K562 (cell line): ENCODE measurements at regions not wholly inside any gene's neighbourhood (a gene's known extent, or its start where the extent isn't known, plus 50 kb on each side); places are given as distances from the start of the nearest gene placed in this dataset.

Experiments
- ATAC-seq: fragments of 200-7000 bp; cut with Tn5 transposase; 3 replicates; pipeline ENCODE4 v1.9.1; 2020; ENCODE audit warnings: moderate library complexity
- BruUV-seq: library from RNA; stranded (reverse); fragments of 400-500 nt; replicated peaks from 2 replicates; lab custom pipeline; 2021; lab: Mats Ljungman, UMichigan
- CTCF ChIA-PET: fragments of 300-600 bp; formaldehyde crosslinking; extraction: SDS; loops from one replicate; lab custom pipeline; 2021; ENCODE audit warnings: low intra/inter-chr PET ratio; lab: Yijun Ruan, JAX
- POLR2A ChIA-PET: fragments of 300-600, 350-650 bp; sonication (Branson Sonifier 250); formaldehyde crosslinking; extraction: SDS; loops from one replicate; lab custom pipeline; 2021; ENCODE audit warnings: antibody characterized with exemption, inconsistent platforms; lab: Yijun Ruan, JAX
- DNase-seq, 4 experiments: peaks; one replicate each; pipeline versions ENCODE4 v3.0.0 to v3.0.0-alpha.2; 2011 to 2018; ENCODE audit warnings: low spot score in 3 of 4, mixed read lengths in 3 of 4; ENCODE audit errors: extremely low read depth in 1 of 4
- FAIRE-seq: peaks from 2 replicates; lab custom pipeline; 2011; peaks lifted over from hg19 to GRCh38; lab: Jason Lieb, UNC
- H2AFZ ChIP-seq: 2 replicates; pipeline ENCODE4 v1.6.0; 2011; ENCODE audit warnings: low read depth, low read length, control low read depth, inconsistent platforms
- H3K27ac ChIP-seq: fragments of 200-600 bp; 3 replicates; pipeline ENCODE4 v1.8.0; 2011; ENCODE audit warnings: low read depth, mild to moderate bottlenecking, control low read depth, inconsistent platforms, low read length, moderate library complexity, mixed read lengths; ENCODE audit errors: extremely low read depth
- H3K27me3 ChIP-seq, 2 experiments: fragments of 300-600 bp in 1 of 2; 2 replicates in 1 of 2; 3 replicates in 1 of 2; pipeline versions ENCODE4 v1.6.0 to v1.8.0; 2011; ENCODE audit warnings: inconsistent platforms in 2 of 2, low read length in 2 of 2, mild to moderate bottlenecking in 1 of 2, mixed read lengths in 1 of 2, moderate library complexity in 1 of 2; ENCODE audit not compliant: control insufficient read depth in 2 of 2, insufficient read depth in 2 of 2
- H3K36me3 ChIP-seq: fragments of 300-600 bp; 3 replicates; pipeline ENCODE4 v1.8.0; 2011; ENCODE audit warnings: mild to moderate bottlenecking, low read length, inconsistent platforms; ENCODE audit not compliant: control insufficient read depth, insufficient read depth
- H3K4me1 ChIP-seq, 2 experiments: fragments of 200-600 bp in 1 of 2; replicated peaks in 1 of 2; 2 replicates in 1 of 2; 3 replicates in 1 of 2; pipeline versions ENCODE4 v1.5.1 to v1.8.0; 2011; ENCODE audit warnings: inconsistent platforms in 2 of 2, low read length in 2 of 2, mild to moderate bottlenecking in 1 of 2, mixed read lengths in 1 of 2, moderate library complexity in 1 of 2; ENCODE audit not compliant: control insufficient read depth in 2 of 2, insufficient read depth in 2 of 2
- H3K4me2 ChIP-seq: 2 replicates; pipeline ENCODE4 v1.6.1; 2011; ENCODE audit warnings: low read length, control low read depth, inconsistent platforms, mixed read lengths; ENCODE audit not compliant: insufficient read depth
- H3K4me3 ChIP-seq: fragments of 200-600 bp; sonication (generic), shearing (Covaris generic); 2 replicates; pipeline ENCODE4 v1.5.1; 2016; ENCODE audit warnings: control low read depth, inconsistent platforms
- H3K79me2 ChIP-seq: fragments of 200-600 bp; 3 replicates; pipeline ENCODE4 v1.8.0; 2011; ENCODE audit warnings: low read length, inconsistent platforms; ENCODE audit not compliant: control insufficient read depth, insufficient read depth
- H3K9ac ChIP-seq, 2 experiments: 2 replicates each; pipeline versions ENCODE4 v1.6.0 to v1.6.1; 2011; ENCODE audit warnings: low read depth in 2 of 2, low read length in 2 of 2, control low read depth in 1 of 2, inconsistent platforms in 1 of 2, mild to moderate bottlenecking in 1 of 2, mixed read lengths in 1 of 2; ENCODE audit not compliant: insufficient read depth in 1 of 2
- H3K9me1 ChIP-seq: one replicate; pipeline ENCODE4 v1.6.0; 2011; ENCODE audit warnings: inconsistent platforms, mild to moderate bottlenecking, low read length, moderate library complexity; ENCODE audit not compliant: control insufficient read depth, insufficient read depth
- H3K9me3 ChIP-seq: replicated peaks from 2 replicates; pipeline ENCODE4 v1.5.1; 2011; ENCODE audit warnings: low read depth, low read length, inconsistent platforms; ENCODE audit not compliant: control insufficient read depth, insufficient read depth
- H4K20me1 ChIP-seq: replicated peaks from 2 replicates; pipeline ENCODE4 v1.6.1; 2011; ENCODE audit warnings: low read length, inconsistent platforms, mixed read lengths; ENCODE audit not compliant: control insufficient read depth, insufficient read depth
- C11orf30 ChIP-seq: fragments of 450-650 bp; IDR thresholded peaks from 2 replicates; pipeline ENCODE4 v1.6.1; 2016; ENCODE audit warnings: low read depth, mild to moderate bottlenecking
- FOXP4 ChIP-seq: sonication (generic); formaldehyde crosslinking; IDR thresholded peaks from 2 replicates; pipeline ENCODE4 v1.8.0; 2022; ENCODE audit warnings: mild to moderate bottlenecking, missing genetic modification reagents, borderline replicate concordance
- POLR2G ChIP-seq: fragments of 200-400 bp; formaldehyde crosslinking; IDR thresholded peaks from 2 replicates; pipeline ENCODE4 v1.6.1; 2017; ENCODE audit warnings: low read depth, mild to moderate bottlenecking, antibody characterized with exemption, low read length, moderate library complexity
- TAF1 ChIP-seq: IDR thresholded peaks from 2 replicates; pipeline ENCODE4 v1.6.1; 2011; ENCODE audit warnings: mild to moderate bottlenecking, low read length, moderate library complexity; ENCODE audit not compliant: insufficient read depth, control insufficient read depth, severe bottlenecking; ENCODE audit errors: extremely low read depth
- XRCC3 ChIP-seq: fragments of 450-650 bp; IDR thresholded peaks from 2 replicates; pipeline ENCODE4 v1.6.1; 2017; ENCODE audit warnings: mild to moderate bottlenecking, moderate library complexity
- WGBS: fragments of 100-300 bp; shearing (Covaris generic); methylation state at CpG from one replicate; pipeline ENCODE4 v1.1.6; 2016; ENCODE audit warnings: low coverage, mixed read lengths; ENCODE audit not compliant: insufficient coverage; ENCODE audit errors: missing lambda C conversion rate; 5-methylcytosine and 5-hydroxymethylcytosine counted together
- in situ Hi-C: fragments of 300-500 bp; cut with MboI; formaldehyde crosslinking; loops from 4 replicates; pipeline ENCODE4 v1.15.0; 2018; ENCODE audit warnings: inconsistent platforms, mixed read lengths
- intact Hi-C: fragments of 100-400 bp; cut with micrococcal nuclease; formaldehyde crosslinking; loops from 2 replicates; pipeline ENCODE4 v1.14.2; 2022

GRCh38 chrX:140580478-140580877 is 75.6 kb upstream of the SOX3 start:
- no peaks in the 10 kb centered on the region for H3K79me2 ChIP-seq
- H3K4me3 ChIP-seq: no peak overlapping the region
- no peak overlapping the region for H3K27ac ChIP-seq
- no peak overlapping the region for H3K4me2 ChIP-seq
- intact Hi-C loops: no loop called here
- WGBS: 0% methylated on average over 2 of the region's 5 CpGs
- POLR2A ChIA-PET: no interaction called here
- no peak overlapping the region for H2AFZ ChIP-seq
- H3K9me3 ChIP-seq: no peaks in the 10 kb centered on the region
- in situ Hi-C loops: no loop called here
- DNase-seq: no peak
- BruUV-seq: no TSS peak
- H3K9ac ChIP-seq: no peak overlapping the region
- CTCF ChIA-PET: no interaction called here
- no peaks in the 10 kb centered on the region for H3K27me3 ChIP-seq
- TF ChIP-seq FOXP4 (CRISPR knock-in tag): no peak
- no peak for TF ChIP-seq TAF1
- no peak for TF ChIP-seq XRCC3
- TF ChIP-seq C11orf30: no peak
- no peak for TF ChIP-seq POLR2G
- TF ChIP-seq, all 486 proteins: peak for 0
- no peaks in the 10 kb centered on the region for H4K20me1 ChIP-seq
- FAIRE-seq (no peak), ATAC-seq (no peak)
- no peaks in the 10 kb centered on the region for H3K4me1 ChIP-seq
- H3K9me1 ChIP-seq: no peaks in the 10 kb centered on the region
- no peaks in the 10 kb centered on the region for H3K36me3 ChIP-seq
